Esophagus muscularis mucosa (tissue), 4 donors: ENCODE measurements at regions not wholly inside any gene's neighbourhood (a gene's known extent, or its start where the extent isn't known, plus 50 kb on each side); places are given as distances from the start of the nearest gene placed in this dataset.

Source experiments
- DNase-seq: peaks from one replicate; pipeline ENCODE4 v3.0.0-alpha.2; 2017; ENCODE audit errors: extremely low spot score
- H3K27ac ChIP-seq, 4 donors: fragments of 200-600 bp; sonication (generic); replicated peaks in 1 of 4; 1 replicate in 3 of 4; 2 replicates in 1 of 4; pipeline ENCODE4 v1.5.1; 2016 to 2019; ENCODE audit warnings: mild to moderate bottlenecking in 1 of 4
- H3K27me3 ChIP-seq, 4 donors: fragments of 200-600 bp; sonication (generic); one replicate each; pipeline versions ENCODE4 v1.5.1 to v1.6.0; 2016 to 2019
- H3K36me3 ChIP-seq, 4 donors: fragments of 200-600 bp; sonication (generic); one replicate each; pipeline ENCODE4 v1.5.1; 2016 to 2019
- H3K4me1 ChIP-seq, 4 donors: fragments of 200-600 bp; sonication (generic); one replicate each; pipeline ENCODE4 v1.5.1; 2016 to 2019
- H3K4me3 ChIP-seq, 4 donors: fragments of 200-600 bp; sonication (generic); 1 replicate in 2 of 4; 2 replicates in 2 of 4; pipeline ENCODE4 v1.5.1; 2016 to 2019; ENCODE audit warnings: mild to moderate bottlenecking in 4 of 4, moderate library complexity in 1 of 4
- H3K9me3 ChIP-seq, 4 donors: fragments of 200-600 bp; sonication (generic); 1 replicate in 3 of 4; 2 replicates in 1 of 4; pipeline ENCODE4 v1.5.1; 2016 to 2019
- CTCF ChIP-seq, 3 experiments: fragments of 200-600 bp in 2 of 3; fragments of 450-650 bp in 1 of 3; sonication (generic) in 2 of 3; IDR thresholded peaks; one replicate each; pipeline ENCODE4 v1.5.1; 2017 to 2019; ENCODE audit warnings: antibody characterized with exemption in 3 of 3, mild to moderate bottlenecking in 2 of 3, moderate library complexity in 1 of 3
- EP300 ChIP-seq: sonication (generic); formaldehyde crosslinking; IDR thresholded peaks from one replicate; pipeline ENCODE4 v1.6.1; 2017; ENCODE audit warnings: antibody characterized with exemption
- POLR2A ChIP-seq: fragments of 450-650 bp; IDR thresholded peaks from one replicate; pipeline ENCODE4 v1.6.1; 2017; ENCODE audit warnings: antibody characterized with exemption, moderate library complexity, mild to moderate bottlenecking, low read depth
- POLR2AphosphoS5 ChIP-seq, 2 donors: sonication (generic); formaldehyde crosslinking; IDR thresholded peaks; one replicate each; pipeline ENCODE4 v1.6.1; 2017; ENCODE audit warnings: antibody characterized with exemption in 2 of 2
- WGBS: methylation state at CpG from one replicate; pipeline ENCODE4 v1.1.5; 2018; 5-methylcytosine and 5-hydroxymethylcytosine counted together
- intact Hi-C: fragments of 100-400 bp; cut with DNase I; formaldehyde crosslinking; loops from one replicate; pipeline ENCODE4 v1.15.1; 2023

- intact Hi-C loops, result no loop called here
- Histone ChIP-seq H3K27ac (no peak overlapping the region), H3K36me3 (no peaks in the 10 kb centered on the region), H3K4me1 (peaks cover 9 to 24% (median 11%) of the 10 kb centered on the region in 4 donors), H3K27me3 (peaks cover 0 to 10% (median 0%) of the 10 kb centered on the region in 4 donors), H3K4me3 (no peak overlapping the region), H3K9me3 (no peaks in the 10 kb centered on the region)
- no peak for DNase-seq
- TF ChIP-seq POLR2AphosphoS5 (IDR thresholded peaks at IDR 0.05) (no peak), EP300 (no peak), CTCF (IDR thresholded peaks at IDR 0.05) (no peak), POLR2A (no peak)
These were observed 153.3 kb upstream of the RUNX1 start for GRCh38 chr21:35202431-35202830.

- Histone ChIP-seq H3K27me3 (peaks cover 0 to 4% (median 0%) of the 10 kb centered on the region in 4 donors), H3K27ac (no peak overlapping the region), H3K4me1 (peaks cover 9 to 21% (median 11%) of the 10 kb centered on the region in 4 donors), H3K9me3 (no peaks in the 10 kb centered on the region), H3K4me3 (no peak overlapping the region), H3K36me3 (no peaks in the 10 kb centered on the region)
- intact Hi-C loops, result no loop called here
- no peak for DNase-seq
- TF ChIP-seq POLR2AphosphoS5 (IDR thresholded peaks at IDR 0.05), result no peak
These were observed 152.7 kb upstream of the RUNX1 start for GRCh38 chr21:35201799-35202198.

- intact Hi-C loops, result no loop called here
- Histone ChIP-seq H3K9me3 (no peaks in the 10 kb centered on the region), H3K4me1 (peaks cover 9 to 18% (median 10%) of the 10 kb centered on the region in 4 donors), H3K27me3 (peaks cover 0 to 2% (median 0%) of the 10 kb centered on the region in 4 donors), H3K4me3 (no peak overlapping the region), H3K27ac (no peak overlapping the region), H3K36me3 (no peaks in the 10 kb centered on the region)
- TF ChIP-seq CTCF (IDR thresholded peaks at IDR 0.05), result no peak
- TF ChIP-seq EP300, result no peak
- TF ChIP-seq POLR2A, result no peak
- DNase-seq, result no peak
- 94% methylated on average over 2 of the region's 2 CpGs for WGBS
These were observed 152.2 kb upstream of the RUNX1 start for GRCh38 chr21:35201288-35201687.

GRCh38 chr21:35199733-35200015 is 150.6 kb upstream of the RUNX1 start:
- H3K27me3 ChIP-seq, result no peaks in the 10 kb centered on the region
- intact Hi-C loops, result no loop called here
- WGBS, result 100% methylated on average over 1 of the region's 1 CpG
- H3K36me3 ChIP-seq, result no peaks in the 10 kb centered on the region
- no peak for TF ChIP-seq POLR2A
- TF ChIP-seq EP300, result no peak
- TF ChIP-seq CTCF (IDR thresholded peaks at IDR 0.05), result no peak
- no peak for TF ChIP-seq POLR2AphosphoS5 (IDR thresholded peaks at IDR 0.05)
- H3K27ac ChIP-seq, result no peak overlapping the region
- no peaks in the 10 kb centered on the region for H3K9me3 ChIP-seq
- no peak overlapping the region for H3K4me3 ChIP-seq
- H3K4me1 ChIP-seq, result peaks cover 0 to 6% (median 3%) of the 10 kb centered on the region in 4 donors
- no peak for DNase-seq

GRCh38 chr21:35198982-35199732 is 150.1 kb upstream of the RUNX1 start:
- Histone ChIP-seq H3K9me3 (no peaks in the 10 kb centered on the region), H3K27me3 (no peaks in the 10 kb centered on the region), H3K27ac (no peak overlapping the region), H3K4me3 (no peak overlapping the region), H3K36me3 (no peaks in the 10 kb centered on the region), H3K4me1 (peaks cover 0 to 5% (median 2%) of the 10 kb centered on the region in 4 donors)
- intact Hi-C loops, result no loop called here
- DNase-seq, result no peak
- WGBS, result 91% methylated on average over 6 of the region's 6 CpGs
- TF ChIP-seq CTCF (IDR thresholded peaks at IDR 0.05), result no peak
- no peak for TF ChIP-seq EP300
- TF ChIP-seq POLR2A, result no peak
- no peak for TF ChIP-seq POLR2AphosphoS5 (IDR thresholded peaks at IDR 0.05)
